HG02885 (cell line): ENCODE measurements at regions not wholly inside any gene's neighbourhood (a gene's known extent, or its start where the extent isn't known, plus 50 kb on each side); places are given as distances from the start of the nearest gene placed in this dataset.

ENCODE experiments used
- ATAC-seq: cut with Tn5 transposase; IDR thresholded peaks from one replicate; pipeline ENCODE4 v1.9.1; 2021; ENCODE audit warnings: mild to moderate bottlenecking; ENCODE audit not compliant: unreplicated experiment, poor library complexity

GRCh38 chr20:23189341-23189740 lies 103.2 kb upstream of the CD93 start:
- ATAC-seq, result no peak

GRCh38 chr20:23188377-23189169 lies 102.4 kb upstream of the CD93 start:
- ATAC-seq, result no peak

- ATAC-seq, result no peak
Measured at GRCh38 chr20:23187751-23188150, 101.6 kb upstream of the CD93 start.

- no peak for ATAC-seq
Measured at GRCh38 chr20:23186808-23187207, 100.7 kb upstream of the CD93 start.

GRCh38 chr20:23180451-23180921 lies 94.4 kb upstream of the CD93 start:
- no peak for ATAC-seq

GRCh38 chr20:23179766-23180403 lies 93.8 kb upstream of the CD93 start:
- ATAC-seq, result no peak

- ATAC-seq, result no peak
Measured at GRCh38 chr20:23178806-23179205, 92.7 kb upstream of the CD93 start.

- no peak for ATAC-seq
Measured at GRCh38 chr20:23174821-23175220, 88.7 kb upstream of the CD93 start.

GRCh38 chr20:23167431-23167830 lies 81.3 kb upstream of the CD93 start:
- no peak for ATAC-seq

GRCh38 chr20:23166563-23166962 lies 80.4 kb upstream of the CD93 start:
- no peak for ATAC-seq

GRCh38 chr20:23165964-23166363 lies 79.8 kb upstream of the CD93 start:
- ATAC-seq, result no peak

- ATAC-seq, result no peak
Measured at GRCh38 chr20:23165307-23165750, 79.2 kb upstream of the CD93 start.

- no peak for ATAC-seq
Measured at GRCh38 chr20:23164176-23164601, 78.1 kb upstream of the CD93 start.

GRCh38 chr20:23163562-23163961 lies 77.4 kb upstream of the CD93 start:
- ATAC-seq, result no peak

- no peak for ATAC-seq
Measured at GRCh38 chr20:23162887-23163286, 76.8 kb upstream of the CD93 start.

- ATAC-seq, result no peak
Measured at GRCh38 chr20:23161968-23162696, 76.0 kb upstream of the CD93 start.

- peak; percentile 66 for ATAC-seq
Measured at GRCh38 chr20:23161244-23161891, 75.2 kb upstream of the CD93 start.

- no peak for ATAC-seq
Measured at GRCh38 chr20:23160536-23161243, 74.6 kb upstream of the CD93 start.

GRCh38 chr20:23159947-23160318 lies 73.8 kb upstream of the CD93 start:
- ATAC-seq, result peak; percentile 43
